GM23248 (cell line): ENCODE measurements at regions not wholly inside any gene's neighbourhood (a gene's known extent, or its start where the extent isn't known, plus 50 kb on each side); places are given as distances from the start of the nearest gene placed in this dataset.

Source experiments
- EZH2 ChIP-seq: fragments of 200-600 bp; sonication (generic); IDR thresholded peaks from 2 replicates; pipeline ENCODE4 v1.6.1; 2018; ENCODE audit warnings: antibody characterized with exemption, mild to moderate bottlenecking; ENCODE audit not compliant: insufficient read depth, poor library complexity, severe bottlenecking
- EZH2phosphoT487 ChIP-seq: fragments of 200-600 bp; sonication (generic); IDR thresholded peaks from 2 replicates; pipeline ENCODE4 v1.6.1; 2018; ENCODE audit warnings: antibody characterized with exemption, moderate library complexity, mild to moderate bottlenecking, low read depth; ENCODE audit not compliant: insufficient read depth

GRCh38 chr3:25911525-25912295, 121.8 kb downstream of the OXSM start:
- TF ChIP-seq EZH2 (no peak), EZH2phosphoT487 (no peak)
